AG09309 (cell line): ENCODE measurements at regions not wholly inside any gene's neighbourhood (a gene's known extent, or its start where the extent isn't known, plus 50 kb on each side); places are given as distances from the start of the nearest gene placed in this dataset.
A peak's percentile ranks its signal among the peaks of the same experiment; 100 is the strongest.

Source experiments
- DNase-seq: peaks from one replicate; pipeline ENCODE4 v3.0.0-alpha.2; 2010; ENCODE audit warnings: low read depth
- H3K4me3 ChIP-seq: 2 replicates; pipeline ENCODE4 v1.5.1; 2011; ENCODE audit warnings: mild to moderate bottlenecking, low read depth, low read length, moderate library complexity; ENCODE audit not compliant: control insufficient read depth
- TF ChIP-seq, protein P1 (sequence below): IDR thresholded peaks from 2 replicates; pipeline ENCODE4 v1.5.1; 2011; ENCODE audit warnings: mild to moderate bottlenecking, low read depth, low read length, inconsistent platforms; ENCODE audit not compliant: insufficient read depth, control insufficient read depth; ENCODE audit errors: missing control alignments

DNA sequence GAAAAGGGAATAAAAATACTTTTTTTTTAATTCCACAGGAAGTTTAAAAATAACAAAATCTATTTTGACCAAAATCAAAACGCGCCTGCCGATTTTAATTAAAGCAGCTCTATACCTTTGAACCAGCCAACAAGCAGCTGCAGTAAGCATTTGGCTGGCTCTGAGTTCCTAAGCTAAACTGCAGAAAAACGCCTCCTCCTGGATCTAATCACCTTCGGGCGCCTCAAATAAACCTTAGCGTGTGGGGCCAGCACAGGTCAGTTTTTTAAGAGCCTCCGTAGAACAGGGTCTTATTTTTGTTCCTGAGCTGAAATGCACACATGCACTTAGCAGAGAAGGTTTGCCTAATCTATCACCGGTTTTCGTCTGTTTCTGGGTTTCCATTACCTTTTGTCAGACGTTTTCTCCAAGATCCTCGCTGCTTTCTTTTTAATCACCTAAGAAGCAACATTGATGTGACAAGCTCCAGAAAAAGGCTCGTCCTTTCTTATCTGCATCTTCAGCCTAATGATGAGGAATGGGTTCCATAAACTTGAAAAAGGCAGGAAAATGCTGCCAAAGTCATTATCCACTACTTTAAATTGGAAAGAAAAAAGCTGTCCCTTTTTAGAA is 64.7 kb upstream of the HNRNPA3 start:
- TF ChIP-seq, protein P1, sequence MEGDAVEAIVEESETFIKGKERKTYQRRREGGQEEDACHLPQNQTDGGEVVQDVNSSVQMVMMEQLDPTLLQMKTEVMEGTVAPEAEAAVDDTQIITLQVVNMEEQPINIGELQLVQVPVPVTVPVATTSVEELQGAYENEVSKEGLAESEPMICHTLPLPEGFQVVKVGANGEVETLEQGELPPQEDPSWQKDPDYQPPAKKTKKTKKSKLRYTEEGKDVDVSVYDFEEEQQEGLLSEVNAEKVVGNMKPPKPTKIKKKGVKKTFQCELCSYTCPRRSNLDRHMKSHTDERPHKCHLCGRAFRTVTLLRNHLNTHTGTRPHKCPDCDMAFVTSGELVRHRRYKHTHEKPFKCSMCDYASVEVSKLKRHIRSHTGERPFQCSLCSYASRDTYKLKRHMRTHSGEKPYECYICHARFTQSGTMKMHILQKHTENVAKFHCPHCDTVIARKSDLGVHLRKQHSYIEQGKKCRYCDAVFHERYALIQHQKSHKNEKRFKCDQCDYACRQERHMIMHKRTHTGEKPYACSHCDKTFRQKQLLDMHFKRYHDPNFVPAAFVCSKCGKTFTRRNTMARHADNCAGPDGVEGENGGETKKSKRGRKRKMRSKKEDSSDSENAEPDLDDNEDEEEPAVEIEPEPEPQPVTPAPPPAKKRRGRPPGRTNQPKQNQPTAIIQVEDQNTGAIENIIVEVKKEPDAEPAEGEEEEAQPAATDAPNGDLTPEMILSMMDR = no peak
- DNase-seq = no peak
- H3K4me3 ChIP-seq = no peak overlapping the region

DNA sequence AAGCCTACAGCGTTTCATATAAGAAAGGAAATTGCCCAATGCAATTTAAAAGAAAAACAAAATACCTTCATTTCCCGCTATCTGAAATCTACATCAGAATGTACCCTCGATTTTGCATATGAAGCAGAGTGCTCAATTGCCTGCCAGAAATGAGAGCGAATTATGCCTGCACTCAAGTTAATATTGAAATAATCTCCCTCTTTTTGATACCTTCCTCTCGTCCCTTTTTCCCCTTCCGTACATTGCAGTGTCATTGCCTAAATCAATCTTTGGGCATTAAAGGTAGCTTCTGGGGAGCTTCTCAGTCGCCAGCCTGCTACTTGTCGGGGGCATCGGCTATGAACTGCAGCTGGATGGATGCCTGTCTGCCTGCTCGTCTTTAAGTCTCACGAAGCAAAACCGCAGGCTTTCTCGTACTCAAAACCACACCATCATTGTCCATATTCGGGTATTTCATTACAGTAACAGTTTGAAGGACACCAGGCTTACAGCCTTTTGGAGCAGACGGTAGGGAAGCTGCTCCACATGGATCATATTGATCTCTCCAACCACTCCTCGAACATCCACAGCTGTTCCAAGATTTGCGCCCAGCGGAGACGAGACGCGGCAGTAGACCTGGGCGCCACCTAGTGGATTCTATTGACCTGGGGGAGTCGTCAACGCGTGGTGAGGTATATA is 64.0 kb upstream of the HNRNPA3 start:
- H3K4me3 ChIP-seq = peak overlapping the region; percentile 43
- DNase-seq = no peak
- TF ChIP-seq, protein P1 = peak; percentile 92

DNA sequence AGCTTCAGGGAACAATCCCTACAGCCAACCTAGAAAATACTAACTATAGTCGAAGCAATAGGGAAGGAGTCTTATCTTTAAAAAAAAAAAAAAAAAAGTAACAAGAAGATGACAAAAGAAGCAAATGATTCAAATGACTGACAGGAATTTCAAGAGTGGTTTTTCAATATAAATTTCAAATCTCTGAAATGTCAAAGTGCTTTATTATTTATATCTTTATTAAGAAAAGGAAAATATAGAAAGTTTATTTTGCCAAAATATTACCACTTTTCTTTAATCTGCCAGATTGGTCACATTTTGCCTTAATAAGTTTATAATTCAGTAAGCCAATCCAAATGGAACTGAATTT is 63.5 kb upstream of the HNRNPA3 start:
- no peak overlapping the region; the same call in 1 of the 2 replicates for H3K4me3 ChIP-seq
- no peak for DNase-seq
- TF ChIP-seq, protein P1 = no peak

DNA sequence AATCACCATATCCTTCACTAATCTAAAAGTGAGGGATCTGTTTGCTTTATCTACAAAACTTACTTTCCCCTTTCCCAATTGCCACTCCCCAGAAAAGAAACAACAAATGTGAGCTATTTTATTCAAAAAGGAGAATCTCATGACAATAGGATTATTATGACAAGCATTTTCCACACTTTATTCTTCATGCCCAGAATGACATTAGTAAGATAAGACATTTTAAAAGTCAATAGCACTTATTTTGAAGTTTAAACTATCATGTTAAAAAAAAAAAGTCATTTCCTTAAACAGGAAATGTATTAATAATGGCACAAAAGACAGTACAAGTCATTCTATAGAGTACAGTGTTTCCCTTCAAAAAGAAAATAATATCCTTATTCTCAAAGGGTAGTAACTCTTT is 58.8 kb upstream of the HNRNPA3 start:
- DNase-seq = no peak
- TF ChIP-seq, protein P1 = no peak
- H3K4me3 ChIP-seq = no peak overlapping the region

DNA sequence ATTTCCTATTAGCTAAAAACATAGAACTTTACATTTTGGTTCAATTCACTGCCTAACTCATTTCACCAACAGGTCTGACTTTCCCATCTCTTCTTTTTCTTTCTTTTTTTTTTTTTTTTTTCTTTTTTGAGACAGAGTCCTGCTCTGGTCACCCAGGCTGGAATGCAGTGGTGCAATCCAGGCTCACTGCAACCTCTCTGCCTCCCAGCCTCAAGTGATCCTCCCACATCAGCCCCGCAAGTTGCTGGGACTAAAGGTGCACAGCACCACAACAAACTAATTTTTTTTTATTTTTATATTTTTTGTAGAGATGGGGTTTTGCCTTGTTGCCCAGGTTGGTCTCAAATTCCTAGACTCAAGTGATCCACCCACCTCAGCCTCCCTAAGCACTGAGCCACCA is 57.8 kb upstream of the HNRNPA3 start:
- DNase-seq = no peak
- H3K4me3 ChIP-seq = no peak overlapping the region
- TF ChIP-seq, protein P1 = no peak

DNA sequence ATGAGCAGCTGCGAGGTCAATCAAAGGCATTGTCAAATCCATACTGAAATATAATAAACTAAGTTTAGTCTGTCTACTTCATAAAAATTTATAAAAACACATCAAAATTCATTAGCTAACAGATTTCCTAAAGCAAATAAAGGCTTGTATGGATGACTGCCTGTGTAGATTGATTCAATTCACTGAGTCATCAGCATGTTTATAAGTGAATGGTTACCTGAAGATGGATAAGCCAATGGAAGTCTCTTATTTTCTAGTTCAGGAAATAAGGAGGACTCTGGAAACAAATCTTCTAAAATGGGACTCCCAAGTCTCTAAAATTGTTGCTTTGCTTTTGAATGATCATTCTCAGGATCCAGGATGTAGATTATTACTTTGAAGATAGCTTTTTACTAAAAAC is 57.0 kb upstream of the HNRNPA3 start:
- TF ChIP-seq, protein P1 = no peak
- DNase-seq = no peak
- H3K4me3 ChIP-seq = no peak overlapping the region
